Central memory CD8-positive, alpha-beta T cell (primary cell): ENCODE measurements at regions not wholly inside any gene's neighbourhood (a gene's known extent, or its start where the extent isn't known, plus 50 kb on each side); places are given as distances from the start of the nearest gene placed in this dataset.

Experiments used
- ATAC-seq: fragments of 150-1000 bp; cut with Tn5 transposase; replicated peaks from 2 replicates; pipeline ENCODE4 v1.10.0; 2022; ENCODE audit warnings: mild to moderate bottlenecking, moderate FRiP score, moderate number of reproducible peaks; ENCODE audit not compliant: poor library complexity, severe bottlenecking; ENCODE audit errors: extremely low read depth
- DNase-seq, 2 donors: peaks; one replicate each; pipeline ENCODE4 v3.0.0; 2021; ENCODE audit warnings: low spot score in 2 of 2
- H3K27ac Mint-ChIP-seq: one replicate; pipeline ENCODE4 v1.8.0; 2022; ENCODE audit warnings: low read depth, mild to moderate bottlenecking, moderate library complexity, mixed read lengths
- H3K27me3 Mint-ChIP-seq: one replicate; pipeline ENCODE4 v1.8.0; 2022; ENCODE audit warnings: mixed read lengths
- H3K36me3 Mint-ChIP-seq: one replicate; pipeline ENCODE4 v1.8.0; 2022; ENCODE audit warnings: mild to moderate bottlenecking, moderate library complexity, mixed read lengths; ENCODE audit not compliant: insufficient read depth
- H3K4me1 Mint-ChIP-seq: one replicate; pipeline ENCODE4 v1.8.0; 2022; ENCODE audit warnings: mixed read lengths
- H3K4me3 Mint-ChIP-seq: one replicate; pipeline ENCODE4 v1.8.0; 2022; ENCODE audit warnings: mild to moderate bottlenecking, moderate library complexity, mixed read lengths
- H3K9me3 Mint-ChIP-seq: one replicate; pipeline ENCODE4 v1.8.0; 2022; ENCODE audit warnings: mixed read lengths

DNA sequence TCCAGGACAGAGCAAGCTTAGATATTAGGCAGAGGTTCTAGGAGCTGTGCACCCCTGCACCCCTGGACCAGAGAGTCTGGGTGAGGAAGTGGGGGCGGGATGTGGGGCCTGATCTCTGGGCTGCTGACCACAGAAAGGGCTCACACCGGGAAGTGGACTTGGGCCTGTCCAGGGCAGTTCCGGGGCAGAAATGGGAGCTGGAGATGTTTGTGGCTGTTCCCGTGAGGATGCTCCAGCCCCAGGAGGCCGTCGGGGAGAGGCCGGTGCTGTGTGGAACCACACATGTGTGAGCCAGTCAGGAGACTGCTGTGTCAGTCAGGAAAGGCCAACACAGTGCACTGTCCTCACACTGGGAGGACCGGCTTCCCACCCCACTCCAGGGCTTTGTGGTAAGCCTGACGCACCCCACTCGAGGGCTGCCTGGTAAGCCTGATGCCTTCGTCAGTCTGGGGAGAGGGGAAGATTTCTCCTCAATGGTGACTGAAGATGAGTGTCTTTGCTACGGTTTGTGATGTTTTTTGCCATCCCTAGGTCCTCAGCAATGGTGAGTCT lies 741.0 kb downstream of the BRD1 start:
- Mint-ChIP-seq H3K4me1 (no peaks in the 10 kb centered on the region), H3K27ac (no peak overlapping the region), H3K4me3 (no peak overlapping the region), H3K27me3 (peaks cover 25% of the 10 kb centered on the region), H3K36me3 (no peaks in the 10 kb centered on the region), H3K9me3 (no peaks in the 10 kb centered on the region)
- DNase-seq (no peak), ATAC-seq (no peak)

DNA sequence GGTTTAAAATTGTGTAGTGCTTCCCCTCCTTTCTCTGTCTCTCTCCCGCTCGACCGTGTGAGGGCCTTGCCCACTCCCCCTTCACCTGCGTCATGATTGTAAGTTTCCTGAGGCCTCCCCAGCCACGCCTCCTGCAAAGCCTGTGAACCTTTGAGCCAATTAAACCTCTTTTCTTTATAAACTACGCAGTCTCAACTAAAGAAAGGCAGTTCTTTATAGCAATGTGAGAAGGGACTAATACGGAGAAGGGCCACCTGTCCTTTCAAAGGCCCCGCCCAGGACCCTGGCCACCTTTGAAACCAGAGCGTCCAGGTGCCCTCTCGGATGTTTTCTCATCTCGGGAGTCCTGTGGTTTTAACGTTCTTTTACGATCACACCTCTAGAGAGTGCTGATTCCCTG lies 741.5 kb downstream of the BRD1 start:
- Mint-ChIP-seq H3K4me3 (no peak overlapping the region), H3K27me3 (peaks cover 25% of the 10 kb centered on the region), H3K27ac (no peak overlapping the region), H3K9me3 (no peaks in the 10 kb centered on the region), H3K4me1 (no peaks in the 10 kb centered on the region), H3K36me3 (no peaks in the 10 kb centered on the region)
- no peak for ATAC-seq
- DNase-seq: no peak

DNA sequence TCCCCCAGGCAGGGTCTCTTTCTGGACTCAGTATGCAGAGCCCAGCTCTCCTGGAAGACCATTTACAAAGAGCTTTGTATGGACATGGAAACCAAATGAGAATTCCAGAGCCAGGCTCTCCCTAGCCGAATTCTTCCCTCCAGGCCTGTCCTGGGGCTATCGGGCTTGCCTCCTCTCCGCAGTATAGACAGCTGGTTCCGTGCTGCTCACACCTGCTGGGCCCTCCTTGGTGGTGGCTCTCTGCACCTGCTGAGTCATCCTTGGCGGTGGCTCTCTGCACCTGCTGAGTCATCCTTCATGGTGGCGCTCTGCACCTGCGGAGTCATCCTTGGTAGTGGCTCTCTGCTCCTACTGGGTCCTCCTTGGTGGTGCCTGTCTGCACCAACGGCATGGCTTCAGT lies 743.5 kb downstream of the BRD1 start:
- no peaks in the 10 kb centered on the region for H3K36me3 Mint-ChIP-seq
- DNase-seq (no peak), ATAC-seq (no peak)
- H3K4me1 Mint-ChIP-seq: no peaks in the 10 kb centered on the region
- H3K9me3 Mint-ChIP-seq: no peaks in the 10 kb centered on the region
- no peak overlapping the region for H3K27ac Mint-ChIP-seq
- H3K4me3 Mint-ChIP-seq: no peak overlapping the region
- peaks cover 25% of the 10 kb centered on the region for H3K27me3 Mint-ChIP-seq

DNA sequence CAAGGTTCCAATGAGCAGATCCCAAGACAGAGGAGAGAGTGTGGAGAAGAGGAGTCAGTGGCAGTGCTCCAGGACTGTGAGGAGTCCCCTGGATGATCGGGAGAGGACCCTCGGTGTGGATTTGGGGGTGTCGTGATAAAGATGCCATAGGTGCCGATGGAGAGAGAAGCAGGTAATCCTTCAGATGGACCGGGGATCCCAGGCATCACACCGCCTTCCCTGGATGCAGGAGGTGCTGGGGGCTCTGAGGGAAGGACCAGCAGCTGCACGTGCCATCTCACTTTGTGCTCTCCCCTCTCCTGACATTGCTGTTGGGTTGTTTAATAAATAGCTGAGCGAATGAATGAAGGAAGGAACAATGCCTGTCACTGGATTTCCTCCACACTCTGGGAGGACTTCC lies 744.1 kb downstream of the BRD1 start:
- ATAC-seq: no peak
- no peak overlapping the region for H3K27ac Mint-ChIP-seq
- H3K4me1 Mint-ChIP-seq: no peaks in the 10 kb centered on the region
- H3K4me3 Mint-ChIP-seq: no peak overlapping the region
- peaks cover 25% of the 10 kb centered on the region for H3K27me3 Mint-ChIP-seq
- DNase-seq: no peak
- no peaks in the 10 kb centered on the region for H3K36me3 Mint-ChIP-seq
- no peaks in the 10 kb centered on the region for H3K9me3 Mint-ChIP-seq

DNA sequence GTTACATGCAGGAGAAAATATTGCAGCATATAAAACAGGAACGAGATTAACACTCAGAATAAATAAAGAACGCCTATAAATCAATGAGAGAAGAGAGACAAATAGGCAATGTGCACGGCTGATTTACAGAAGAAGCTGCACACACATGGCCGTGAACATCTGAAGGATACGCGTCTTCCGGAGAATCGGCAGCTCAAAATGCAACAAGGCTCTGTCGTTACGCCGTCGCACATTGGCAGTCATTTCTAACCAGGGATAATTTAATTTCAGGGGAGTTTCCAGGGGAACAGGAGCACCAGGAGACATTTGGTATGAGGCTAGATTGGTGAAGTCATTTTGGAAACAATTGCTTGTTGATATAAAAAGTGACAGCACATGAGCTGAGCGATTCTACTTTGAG lies 745.2 kb downstream of the BRD1 start:
- H3K36me3 Mint-ChIP-seq: no peaks in the 10 kb centered on the region

DNA sequence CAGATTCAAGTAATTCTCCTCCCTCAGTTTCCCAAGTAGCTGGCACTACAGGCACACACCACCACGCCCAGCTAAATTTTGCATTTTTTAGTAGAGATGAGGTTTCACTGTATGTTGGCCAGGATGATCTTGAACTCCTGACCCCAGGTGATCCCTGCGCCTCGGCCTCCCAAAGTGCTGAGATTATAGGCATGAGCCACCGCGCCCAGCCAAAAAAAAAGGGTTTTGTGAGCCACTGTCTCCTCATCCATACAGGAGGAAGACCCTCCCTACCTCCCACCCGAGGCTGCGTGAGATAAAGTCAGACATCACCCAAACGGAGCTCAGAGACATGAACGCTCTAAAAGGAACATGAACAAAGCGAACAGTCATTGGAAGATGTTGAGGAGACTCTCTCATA lies 745.7 kb downstream of the BRD1 start:
- H3K27me3 Mint-ChIP-seq: peaks cover 11% of the 10 kb centered on the region
- H3K36me3 Mint-ChIP-seq: no peaks in the 10 kb centered on the region

More for the DNA sequence above, 745.2 kb downstream of the BRD1 start:
- ATAC-seq (no peak), DNase-seq (no peak)
- Mint-ChIP-seq H3K4me3 (no peak overlapping the region), H3K4me1 (no peaks in the 10 kb centered on the region), H3K9me3 (no peaks in the 10 kb centered on the region), H3K27me3 (peaks cover 13% of the 10 kb centered on the region), H3K27ac (no peak overlapping the region)

DNA sequence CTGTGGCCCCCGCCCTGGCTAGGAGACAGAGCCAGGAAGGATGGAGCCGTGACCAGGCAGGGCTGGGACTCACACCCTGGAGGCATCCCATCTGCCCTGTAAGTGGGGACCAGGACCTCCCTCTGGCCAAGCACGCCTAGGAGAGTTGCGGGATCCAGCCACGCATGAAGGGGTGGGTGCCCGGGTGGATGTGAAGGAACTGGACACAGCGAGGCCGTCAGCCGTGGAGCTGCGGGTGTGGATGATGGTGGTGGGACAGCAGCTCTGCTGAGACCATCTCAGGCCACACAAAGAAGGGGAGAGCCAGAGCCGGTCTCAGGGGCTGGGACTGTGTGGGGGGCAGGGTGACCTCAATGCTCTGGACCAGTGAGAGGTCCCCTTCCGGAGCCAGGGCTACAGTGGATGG lies 746.4 kb downstream of the BRD1 start:
- no peaks in the 10 kb centered on the region for H3K36me3 Mint-ChIP-seq
- H3K4me1 Mint-ChIP-seq: no peaks in the 10 kb centered on the region
- no peak overlapping the region for H3K4me3 Mint-ChIP-seq
- no peak overlapping the region for H3K27ac Mint-ChIP-seq
- peaks cover 8% of the 10 kb centered on the region for H3K27me3 Mint-ChIP-seq
- ATAC-seq: no peak
- DNase-seq: no peak
- H3K9me3 Mint-ChIP-seq: no peaks in the 10 kb centered on the region

More for the DNA sequence above, 745.7 kb downstream of the BRD1 start:
- Mint-ChIP-seq H3K4me1 (no peaks in the 10 kb centered on the region), H3K27ac (no peak overlapping the region), H3K4me3 (no peak overlapping the region), H3K9me3 (no peaks in the 10 kb centered on the region)
- ATAC-seq (no peak), DNase-seq (no peak)

DNA sequence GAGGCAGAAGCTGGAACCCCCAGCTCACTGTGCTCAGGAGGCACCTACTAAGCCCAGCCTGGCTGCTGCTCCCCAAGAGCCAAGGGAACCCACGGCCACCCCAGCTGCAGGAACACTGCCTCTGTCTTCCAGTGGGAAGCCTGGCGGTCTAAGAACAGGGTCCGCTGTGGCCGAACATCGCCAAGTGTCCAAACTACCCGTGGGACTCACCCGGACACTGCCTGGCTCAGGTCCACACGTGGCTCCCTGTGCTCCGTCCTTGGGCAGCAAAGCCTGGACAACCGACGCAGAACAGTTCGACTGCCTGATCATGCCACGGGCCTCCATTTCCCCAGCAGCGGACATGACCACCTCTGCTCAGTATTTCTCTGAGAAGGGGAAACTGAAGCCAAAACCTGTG lies 747.0 kb downstream of the BRD1 start:
- Mint-ChIP-seq H3K27me3 (peaks cover 2% of the 10 kb centered on the region), H3K36me3 (no peaks in the 10 kb centered on the region), H3K27ac (no peak overlapping the region), H3K4me3 (no peak overlapping the region), H3K9me3 (no peaks in the 10 kb centered on the region), H3K4me1 (no peaks in the 10 kb centered on the region)
- ATAC-seq: no peak
- no peak for DNase-seq

DNA sequence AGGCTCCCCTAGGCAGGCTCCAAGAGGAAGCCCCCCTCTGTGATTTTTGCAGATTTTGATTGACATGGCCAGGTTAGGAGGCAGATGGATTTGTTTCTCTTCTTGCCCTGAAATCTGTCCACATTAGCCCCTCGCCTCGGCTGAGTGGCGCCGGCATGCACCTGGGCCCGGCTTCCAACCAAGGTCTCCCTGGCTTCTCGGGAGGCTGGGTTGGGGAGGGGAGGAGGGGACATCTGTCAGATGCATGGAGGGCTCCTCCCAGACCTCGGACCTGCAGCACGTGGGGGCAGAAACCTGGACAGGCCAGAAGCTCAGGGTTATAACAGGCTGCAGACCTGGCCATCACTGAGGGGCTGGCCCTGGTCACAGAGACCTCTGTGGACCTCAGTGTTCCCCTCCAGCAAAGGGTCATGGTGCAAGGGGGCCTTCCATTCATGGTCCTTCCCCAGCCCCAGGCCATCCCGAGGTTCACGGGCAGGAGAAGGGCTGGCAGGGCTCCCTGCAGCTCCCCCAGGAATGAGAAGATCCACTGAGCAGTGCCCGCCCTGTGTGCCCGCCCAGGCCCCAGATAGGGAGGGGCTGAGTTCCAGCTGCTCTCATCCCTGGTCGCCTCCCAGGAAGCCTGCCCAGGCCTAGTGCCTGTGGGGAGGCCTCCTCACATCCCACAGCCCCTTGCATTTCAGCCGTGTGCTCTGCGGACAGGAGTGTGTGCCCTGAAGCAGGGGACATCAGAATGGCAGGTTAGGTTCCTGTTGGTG lies 747.8 kb downstream of the BRD1 start:
- no peaks in the 10 kb centered on the region for H3K9me3 Mint-ChIP-seq
- H3K27ac Mint-ChIP-seq: no peak overlapping the region
- no peak overlapping the region for H3K4me3 Mint-ChIP-seq
- no peak for ATAC-seq
- no peak for DNase-seq
- no peaks in the 10 kb centered on the region for H3K36me3 Mint-ChIP-seq
- H3K4me1 Mint-ChIP-seq: no peaks in the 10 kb centered on the region
- H3K27me3 Mint-ChIP-seq: no peaks in the 10 kb centered on the region

DNA sequence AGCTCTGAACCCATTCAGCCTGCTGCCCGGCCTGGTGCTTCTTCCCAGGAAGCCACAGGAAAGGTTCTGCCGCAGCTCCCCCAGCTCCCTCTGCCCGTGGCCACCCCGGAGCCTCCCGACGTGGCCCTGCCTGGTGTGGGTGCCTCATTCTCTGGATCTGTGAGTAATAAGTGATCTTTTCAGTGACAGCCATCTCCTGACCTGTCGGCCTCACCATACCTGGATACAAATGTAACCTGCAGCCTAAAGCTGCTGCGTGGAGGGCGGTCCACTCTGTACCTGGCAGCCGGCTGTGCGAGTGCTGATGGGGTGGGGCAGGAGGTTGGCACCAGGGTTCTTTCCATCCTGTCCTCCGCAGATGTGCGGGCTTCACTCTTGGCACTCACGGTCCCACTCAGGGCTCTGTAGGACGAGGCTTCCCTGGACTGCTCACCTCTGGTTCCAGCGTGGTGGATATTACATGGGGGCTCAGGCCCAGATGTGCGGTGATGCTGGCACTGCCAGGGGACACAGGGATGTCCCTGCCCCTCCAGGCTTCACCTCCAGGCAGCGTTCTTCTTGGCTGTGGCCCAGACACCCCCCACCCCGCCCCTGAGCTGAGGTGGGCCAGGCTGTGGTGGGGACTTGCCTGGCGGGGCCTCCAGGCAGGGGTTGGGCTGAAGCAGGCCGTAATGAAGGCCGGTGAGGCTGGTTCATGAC lies 748.5 kb downstream of the BRD1 start:
- DNase-seq: no peak
- H3K4me1 Mint-ChIP-seq: no peaks in the 10 kb centered on the region
- H3K27me3 Mint-ChIP-seq: no peaks in the 10 kb centered on the region
- H3K36me3 Mint-ChIP-seq: no peaks in the 10 kb centered on the region
- ATAC-seq: no peak
- H3K9me3 Mint-ChIP-seq: no peaks in the 10 kb centered on the region
- no peak overlapping the region for H3K4me3 Mint-ChIP-seq
- no peak overlapping the region for H3K27ac Mint-ChIP-seq

DNA sequence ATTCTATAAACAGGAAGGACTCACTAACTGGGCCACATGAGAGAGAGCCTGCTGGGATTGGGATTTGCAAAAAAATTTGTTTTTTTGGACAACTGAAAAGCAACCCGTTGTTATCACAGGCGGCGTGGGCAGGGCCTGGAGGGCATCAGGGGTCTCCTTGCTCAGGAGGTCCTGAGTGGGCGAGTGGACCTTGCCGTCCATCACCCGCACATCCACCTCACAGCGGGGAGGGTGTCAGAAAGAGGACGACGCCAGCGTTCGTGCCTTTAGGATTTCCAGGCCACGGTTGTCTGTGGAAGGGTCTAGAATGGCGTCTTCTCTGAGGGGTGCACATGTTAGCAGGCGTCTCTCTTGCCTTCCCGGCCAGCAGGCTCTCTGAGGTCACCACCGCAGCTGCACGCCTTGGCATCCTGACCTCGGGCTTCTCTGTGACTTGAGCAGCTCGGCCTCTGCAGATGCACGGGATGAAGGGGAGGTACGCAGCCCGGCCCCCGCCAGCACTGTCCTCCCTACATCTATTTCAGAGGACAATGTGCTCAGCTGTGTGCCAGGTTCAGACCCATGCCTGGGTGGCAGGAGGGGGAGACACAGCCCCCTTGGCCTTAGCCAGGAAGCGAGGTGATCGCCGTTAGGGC lies 749.5 kb downstream of the BRD1 start:
- no peaks in the 10 kb centered on the region for H3K9me3 Mint-ChIP-seq
- H3K36me3 Mint-ChIP-seq: no peaks in the 10 kb centered on the region
- H3K27ac Mint-ChIP-seq: no peak overlapping the region
- H3K27me3 Mint-ChIP-seq: no peaks in the 10 kb centered on the region
- H3K4me3 Mint-ChIP-seq: no peak overlapping the region
- no peak for ATAC-seq
- H3K4me1 Mint-ChIP-seq: no peaks in the 10 kb centered on the region
- DNase-seq: no peak

DNA sequence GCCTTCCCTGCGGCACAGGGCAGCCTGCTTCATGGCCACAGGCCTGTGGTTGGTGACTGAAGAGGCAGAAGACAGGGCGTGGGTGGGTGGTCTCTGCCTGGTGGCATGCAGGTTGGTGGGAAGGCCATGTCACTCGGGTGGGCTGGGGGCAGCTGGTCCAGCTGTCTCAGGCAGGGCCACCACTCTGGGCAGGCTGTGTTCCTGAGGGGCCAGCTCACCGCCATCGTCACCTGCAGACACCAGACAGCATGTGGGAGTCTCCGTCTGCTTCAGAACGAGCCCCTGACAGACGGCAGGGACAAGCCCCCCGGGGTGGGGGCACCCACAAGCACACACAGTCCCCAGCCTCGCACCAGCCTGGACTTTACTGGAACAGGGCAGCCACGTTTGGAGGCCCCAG lies 750.1 kb downstream of the BRD1 start:
- no peaks in the 10 kb centered on the region for H3K27me3 Mint-ChIP-seq

DNA sequence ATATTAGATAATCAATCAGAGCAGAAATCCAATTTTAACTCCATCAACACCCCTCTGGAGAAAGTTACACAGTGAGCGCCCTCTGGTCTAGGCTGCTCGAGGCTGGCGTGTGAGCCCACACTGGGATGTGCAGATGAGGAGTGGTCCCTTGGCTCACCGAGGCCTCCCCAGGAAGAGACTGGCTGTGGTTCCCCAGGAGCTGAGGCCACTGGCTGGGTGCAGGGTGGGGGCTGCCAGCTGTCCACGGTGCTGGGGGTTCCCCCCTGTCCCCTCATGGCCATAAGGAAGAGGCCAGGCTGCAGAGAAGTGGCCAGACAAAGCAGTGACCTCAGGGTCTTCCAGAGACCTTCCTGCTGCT lies 750.7 kb downstream of the BRD1 start:
- Mint-ChIP-seq H3K27ac (no peak overlapping the region), H3K36me3 (no peaks in the 10 kb centered on the region), H3K4me1 (no peaks in the 10 kb centered on the region), H3K9me3 (no peaks in the 10 kb centered on the region), H3K4me3 (no peak overlapping the region), H3K27me3 (no peaks in the 10 kb centered on the region)
- ATAC-seq (no peak), DNase-seq (no peak)

More for the DNA sequence above, 750.1 kb downstream of the BRD1 start:
- no peaks in the 10 kb centered on the region for H3K36me3 Mint-ChIP-seq
- no peaks in the 10 kb centered on the region for H3K9me3 Mint-ChIP-seq
- no peaks in the 10 kb centered on the region for H3K4me1 Mint-ChIP-seq
- DNase-seq (no peak), ATAC-seq (no peak)
- no peak overlapping the region for H3K4me3 Mint-ChIP-seq
- H3K27ac Mint-ChIP-seq: no peak overlapping the region
